NCI-H2227 treated with DMSO at 0.1 percent for 48 hours (cell line): ENCODE measurements at regions not wholly inside any gene's neighbourhood (a gene's known extent, or its start where the extent isn't known, plus 50 kb on each side); places are given as distances from the start of the nearest gene placed in this dataset.
"Not testable (repeated sequence)": the region's sequence is repeated elsewhere in the genome, so short reads cannot be mapped to it uniquely, and the experiment has no call there.

Experiments
- DNase-seq: peaks from one replicate; lab custom pipeline; 2025; lab: John Stamatoyannopoulos, UW

- DNase-seq = no peak
Observed at GRCh38 chr2:121049131-121049530, 235.9 kb downstream of the TFCP2L1 start.

DNA sequence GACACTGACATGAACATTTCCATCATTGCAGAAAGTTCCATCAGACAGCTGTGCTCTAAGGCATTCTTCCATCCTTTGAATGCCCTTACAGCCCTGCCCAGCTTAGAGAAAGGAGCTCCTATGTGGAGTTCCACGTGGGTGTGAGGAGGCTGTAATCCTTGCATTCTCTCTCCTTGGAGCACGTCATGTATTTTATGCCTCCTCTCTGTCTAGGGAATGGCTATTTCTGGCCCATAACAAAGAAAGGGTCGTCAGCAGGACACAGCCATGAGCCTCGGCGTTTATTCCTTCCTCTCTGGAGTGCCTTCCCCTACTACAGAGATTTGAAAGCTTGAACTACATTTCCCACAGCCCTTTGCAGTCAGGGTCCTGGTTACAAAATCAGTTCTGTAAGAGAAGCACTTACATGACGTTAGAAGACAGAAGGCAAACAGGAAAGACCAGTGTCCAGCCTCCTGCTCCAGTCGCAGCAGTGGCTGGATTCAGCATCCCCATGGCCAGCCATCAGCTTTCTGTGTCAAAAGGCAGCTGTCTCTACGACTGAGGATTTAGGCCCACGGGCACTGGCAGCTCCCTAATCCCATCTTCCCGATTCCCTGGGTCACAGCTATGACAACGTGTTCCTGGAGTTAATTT lies 234.9 kb downstream of the TFCP2L1 start:
- no peak for DNase-seq

DNA sequence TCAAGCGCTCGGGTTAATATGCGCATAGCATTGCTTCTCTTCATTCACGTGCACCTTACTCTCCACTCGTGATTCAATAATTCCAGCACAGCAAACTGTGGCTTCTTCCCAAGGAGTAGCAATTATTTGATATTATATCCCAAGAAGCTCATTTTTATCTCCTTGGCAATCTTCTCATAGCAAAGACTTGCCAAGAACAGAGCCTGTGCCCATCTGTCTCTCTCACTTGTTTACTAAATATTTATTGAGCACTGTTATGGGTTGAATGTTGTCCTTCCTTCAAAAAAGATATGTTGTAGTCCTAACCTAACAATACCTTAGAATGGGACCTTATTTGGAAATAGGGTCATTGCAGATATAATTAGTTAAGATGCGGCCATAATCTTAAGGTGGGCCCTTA lies 233.7 kb downstream of the TFCP2L1 start:
- DNase-seq = no peak

DNA sequence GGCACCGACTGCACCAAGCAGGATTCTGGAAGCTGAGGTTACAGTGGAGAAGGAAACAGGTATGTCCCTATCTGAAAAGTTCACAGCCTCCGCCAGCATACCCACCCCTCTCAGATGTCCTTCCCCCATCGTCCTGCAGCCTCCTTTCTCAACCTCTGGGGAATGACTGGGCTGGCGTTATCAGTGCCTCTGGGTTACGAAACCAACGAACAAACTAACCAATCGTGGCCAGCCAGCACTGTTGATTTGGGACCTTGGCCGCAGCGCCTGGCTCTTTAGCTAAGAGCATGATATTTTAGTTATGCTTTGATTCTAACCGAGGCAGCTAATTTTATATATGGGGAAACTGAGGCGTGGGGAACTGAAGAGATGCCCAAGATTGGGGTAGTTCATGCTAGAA lies 233.0 kb downstream of the TFCP2L1 start:
- no peak for DNase-seq

GRCh38 chr2:121052521-121052920 lies 232.5 kb downstream of the TFCP2L1 start:
- no peak for DNase-seq

DNA sequence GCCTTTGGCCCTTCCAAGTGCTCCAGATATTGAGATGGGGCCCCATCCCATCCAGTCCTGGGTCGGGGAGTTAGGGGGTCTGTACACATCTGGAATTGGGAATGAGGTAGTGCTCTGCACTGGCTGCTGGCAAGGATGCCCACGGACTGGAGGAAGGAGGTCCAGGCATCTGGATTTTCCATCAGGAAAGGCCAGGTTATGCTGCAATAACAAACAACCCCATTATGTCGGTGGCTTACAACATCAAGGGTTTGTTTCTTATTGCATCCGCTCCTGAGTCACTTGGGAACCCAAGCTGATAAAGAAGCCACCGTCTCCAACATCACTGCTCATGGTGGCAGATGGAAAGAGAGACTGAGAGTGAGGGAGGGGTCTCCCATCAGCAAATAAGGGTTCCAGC lies 229.9 kb downstream of the TFCP2L1 start:
- no peak for DNase-seq

GRCh38 chr2:121055501-121055900 lies 229.5 kb downstream of the TFCP2L1 start:
- no peak for DNase-seq

DNA sequence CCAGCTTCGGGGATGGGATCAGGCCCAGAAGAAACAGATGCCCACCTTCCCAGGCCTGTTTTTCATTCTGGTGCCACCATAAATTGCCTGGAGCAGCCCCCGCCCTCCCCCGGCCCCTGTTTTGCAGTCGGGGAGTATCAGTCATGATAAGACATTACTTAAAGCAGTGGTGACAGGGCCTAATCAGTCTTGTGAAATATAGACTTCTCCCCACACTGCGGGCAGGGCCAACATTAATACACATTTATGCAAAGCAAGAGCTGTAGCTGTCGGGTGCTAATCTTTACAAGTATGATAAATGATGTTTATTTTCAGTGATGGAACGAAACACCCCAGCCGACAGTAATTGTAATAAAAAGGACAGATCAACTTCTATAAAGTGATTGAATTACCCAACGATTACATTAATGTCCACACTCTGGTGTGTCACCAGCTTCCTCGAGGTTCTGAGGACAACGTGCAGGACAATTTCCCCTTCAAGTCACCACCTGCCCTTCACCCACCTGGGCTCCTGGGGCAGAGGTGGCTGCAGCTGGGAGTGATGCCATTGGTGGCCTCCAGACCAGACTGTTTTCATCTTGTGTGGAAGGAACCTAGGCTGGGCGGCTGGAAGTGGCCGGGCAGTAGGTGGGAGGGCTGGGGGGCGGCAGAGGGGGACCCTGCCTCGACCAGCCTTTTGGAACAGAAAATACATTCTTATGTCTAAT lies 226.0 kb downstream of the TFCP2L1 start:
- no peak for DNase-seq

DNA sequence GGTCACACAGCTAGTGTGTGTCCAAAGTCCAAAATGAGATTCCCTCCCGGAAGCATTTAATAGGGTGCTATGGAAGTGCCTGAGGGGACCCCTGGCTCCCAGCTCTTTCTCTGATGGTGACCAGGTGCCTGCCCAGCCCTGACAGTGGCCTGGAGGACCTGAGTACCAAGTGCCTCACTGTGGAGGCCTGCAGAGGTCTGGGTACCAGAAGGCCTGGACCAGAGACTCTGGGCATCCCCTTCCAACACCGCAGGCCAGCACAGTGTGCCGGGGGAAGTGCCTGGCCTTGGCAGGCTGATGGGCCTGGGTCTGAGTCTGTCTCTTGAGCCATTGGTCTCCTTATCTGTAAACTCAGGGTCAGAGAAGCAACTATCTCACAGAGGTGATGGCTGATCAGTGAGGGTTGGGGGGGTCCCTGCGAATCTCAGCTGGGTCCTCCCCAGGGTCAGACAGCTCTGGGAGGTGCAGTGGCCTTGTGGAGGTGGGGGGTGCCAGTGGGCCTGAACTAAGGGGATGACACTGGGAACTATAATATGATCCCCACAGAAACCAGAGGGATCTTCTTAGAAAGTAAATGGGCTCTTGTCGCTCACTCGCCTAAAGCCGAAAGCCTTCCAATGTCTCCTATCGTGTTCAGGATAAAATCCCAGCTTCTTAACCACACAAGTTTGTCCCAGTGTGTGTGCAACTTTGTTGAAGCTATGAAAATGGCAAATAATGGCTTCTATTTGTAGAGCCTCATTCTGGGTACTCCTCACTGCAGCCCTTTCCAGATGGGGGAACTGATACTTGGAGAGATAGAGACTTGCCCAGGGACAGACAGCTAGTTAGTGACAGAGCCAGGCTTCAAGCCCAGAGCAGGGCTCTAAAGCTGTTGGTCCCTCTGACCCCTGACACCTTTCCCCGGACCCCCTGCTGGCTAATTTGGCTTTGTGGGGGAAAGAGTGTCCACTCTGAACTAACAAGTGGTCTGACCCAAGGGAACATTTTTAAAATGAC lies 225.1 kb downstream of the TFCP2L1 start:
- DNase-seq = no peak

DNA sequence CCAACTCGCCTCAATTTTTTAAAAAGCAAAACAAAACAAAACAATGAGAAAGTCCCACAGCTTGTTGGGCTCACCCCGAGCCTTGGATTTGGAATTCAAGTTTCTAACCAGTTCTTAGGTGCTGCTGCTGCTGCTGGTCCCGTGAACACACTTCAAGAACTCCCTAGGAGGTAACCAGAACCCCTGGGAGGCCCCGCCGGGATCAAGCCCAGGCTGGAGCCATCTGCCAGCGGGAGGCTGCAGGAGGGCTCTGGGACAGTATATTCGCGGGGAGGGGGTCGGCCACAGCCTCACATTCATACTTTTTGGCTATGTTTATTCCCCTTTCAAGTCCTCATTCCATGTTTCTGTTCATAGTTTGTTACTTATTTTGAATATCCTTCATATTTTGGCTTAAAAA lies 223.4 kb downstream of the TFCP2L1 start:
- DNase-seq = no peak

DNA sequence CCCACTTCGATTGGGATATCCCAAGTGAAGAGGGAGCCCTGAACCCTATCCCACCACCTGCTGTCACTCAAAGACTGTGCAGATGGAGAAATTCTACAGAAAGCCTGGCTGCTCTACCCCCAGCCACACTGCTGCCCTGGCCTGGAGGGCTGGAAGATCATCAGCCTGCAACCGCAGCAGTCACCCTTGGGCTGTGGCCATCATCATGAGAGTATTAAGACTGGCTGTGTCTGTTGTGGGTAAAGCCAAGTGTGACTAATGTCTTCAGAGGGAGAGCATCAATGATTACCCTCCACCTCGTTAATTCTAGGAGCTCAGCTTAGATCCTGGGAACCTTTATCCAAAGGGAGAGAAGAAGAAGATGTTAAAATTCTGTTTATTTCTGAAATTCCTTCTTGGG lies 221.5 kb downstream of the TFCP2L1 start:
- no peak for DNase-seq

DNA sequence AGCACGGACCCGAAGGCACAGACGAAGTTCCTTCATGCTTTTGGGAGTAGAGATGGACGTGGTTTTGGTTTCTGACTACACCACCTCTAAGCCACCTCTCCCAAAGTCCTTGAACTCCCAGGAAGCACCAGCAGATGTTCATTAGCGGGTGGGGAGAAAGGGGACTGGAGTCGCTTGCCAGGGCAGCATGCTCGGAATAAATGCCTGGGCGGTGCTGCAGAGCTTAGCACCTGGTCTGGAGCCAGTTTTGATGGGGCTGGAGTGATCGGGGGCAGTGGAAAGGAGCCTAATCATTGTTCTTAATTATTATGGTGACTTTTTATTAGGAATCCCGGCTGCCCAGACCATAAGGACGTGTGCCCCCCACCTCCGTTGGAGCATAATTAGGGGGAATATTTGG lies 220.8 kb downstream of the TFCP2L1 start:
- no peak for DNase-seq

GRCh38 chr2:121065239-121065638 lies 219.8 kb downstream of the TFCP2L1 start:
- DNase-seq = no peak

DNA sequence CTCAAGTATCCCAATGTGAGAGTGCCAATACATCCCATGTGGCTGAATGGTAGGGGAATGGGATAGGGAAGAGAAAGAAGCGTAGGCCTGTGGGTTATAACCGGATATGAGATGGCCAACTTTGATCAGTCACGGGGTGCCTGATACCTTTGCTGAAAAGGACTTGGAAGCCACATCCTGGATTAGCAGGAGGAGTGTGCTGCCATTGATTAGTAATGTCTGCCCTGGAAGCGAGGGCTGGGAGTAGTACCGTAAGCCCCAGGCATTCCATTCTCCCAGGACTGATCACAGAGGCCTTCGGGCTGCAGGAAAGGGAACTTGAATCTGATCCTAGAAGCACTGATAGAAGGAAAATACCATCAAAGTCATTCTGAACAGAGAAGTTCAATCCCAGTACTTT lies 218.5 kb downstream of the TFCP2L1 start:
- DNase-seq = no peak

GRCh38 chr2:121068851-121069250 lies 216.2 kb downstream of the TFCP2L1 start:
- DNase-seq = no peak

- no peak for DNase-seq
Observed at GRCh38 chr2:121069434-121069969, 215.5 kb downstream of the TFCP2L1 start.

DNA sequence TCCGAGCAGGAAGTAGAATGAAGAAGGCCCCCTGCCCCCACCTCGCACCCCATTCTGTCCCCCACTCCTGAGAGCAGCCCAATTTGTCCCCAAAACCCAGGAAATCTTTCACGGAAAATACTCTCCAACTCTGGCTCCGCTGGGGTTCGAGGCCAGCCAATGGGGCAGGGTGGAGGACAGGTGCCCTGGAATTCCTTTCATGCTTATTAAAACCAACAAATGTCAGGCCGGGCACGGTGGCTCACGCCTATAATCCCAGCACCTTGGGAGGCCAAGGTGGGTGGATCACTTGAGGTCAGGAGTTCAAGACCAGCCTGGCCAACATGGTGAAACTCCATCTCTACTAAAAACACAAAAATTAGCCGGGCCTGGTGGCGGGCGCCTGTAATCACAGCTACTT lies 214.9 kb downstream of the TFCP2L1 start:
- not testable (repeated sequence) for DNase-seq

- peak; percentile 59 for DNase-seq
Observed at GRCh38 chr2:121071034-121071504, 213.9 kb downstream of the TFCP2L1 start.

GRCh38 chr2:121072784-121073183 lies 212.2 kb downstream of the TFCP2L1 start:
- no peak for DNase-seq

- no peak for DNase-seq
Observed at GRCh38 chr2:121073320-121074210, 211.4 kb downstream of the TFCP2L1 start.

DNA sequence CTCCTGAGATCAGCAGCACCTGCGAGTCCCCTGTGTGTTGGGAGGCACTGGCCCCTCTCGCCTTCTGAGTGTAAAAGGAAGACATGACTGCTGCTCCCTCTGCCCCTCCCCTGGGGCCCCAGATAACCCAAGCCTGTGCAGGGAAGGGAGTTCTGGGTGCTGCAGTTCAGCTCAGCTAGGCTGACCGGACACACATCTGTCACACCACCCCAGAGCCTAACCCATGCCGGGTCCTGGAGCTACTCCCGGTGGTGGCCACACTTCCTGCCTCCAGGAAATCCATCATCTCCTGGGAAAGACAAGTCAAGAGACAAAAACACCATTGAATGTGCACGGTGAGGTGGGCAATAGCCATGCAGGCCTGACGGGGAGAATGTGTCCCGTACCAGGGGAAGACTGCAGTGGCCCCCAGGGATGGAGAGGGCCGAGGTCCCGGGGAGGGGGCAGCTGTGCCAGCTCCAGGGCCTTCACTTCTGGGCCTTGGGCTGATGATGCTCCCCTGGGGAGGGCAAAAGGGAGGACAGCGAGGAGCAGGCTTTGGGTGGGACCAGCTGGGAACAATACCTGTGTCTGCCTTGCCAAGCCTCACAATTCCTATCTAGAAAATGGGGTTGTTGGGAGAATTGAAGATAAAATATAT lies 210.6 kb downstream of the TFCP2L1 start:
- DNase-seq = no peak
